Lower leg skin (tissue), 4 donors: ENCODE measurements at regions not wholly inside any gene's neighbourhood (a gene's known extent, or its start where the extent isn't known, plus 50 kb on each side); places are given as distances from the start of the nearest gene placed in this dataset.

Experiments
- DNase-seq, 2 donors: peaks; one replicate each; pipeline ENCODE4 v3.0.0-alpha.2; 2019; ENCODE audit warnings: low spot score in 2 of 2
- H3K4me3 ChIP-seq: fragments of 200-600 bp; sonication (generic); 2 replicates; pipeline ENCODE4 v1.5.1; 2017; ENCODE audit warnings: mild to moderate bottlenecking, low read depth; ENCODE audit not compliant: poor library complexity, severe bottlenecking
- CTCF ChIP-seq, 3 donors: fragments of 450-650 bp; IDR thresholded peaks; one replicate each; pipeline ENCODE4 v1.5.1; 2016; ENCODE audit warnings: antibody characterized with exemption in 3 of 3, mild to moderate bottlenecking in 3 of 3, moderate library complexity in 2 of 3
- POLR2A ChIP-seq, 2 donors: fragments of 450-650 bp; IDR thresholded peaks; one replicate each; pipeline ENCODE4 v1.6.1; 2016 to 2017; ENCODE audit warnings: antibody characterized with exemption in 2 of 2, mild to moderate bottlenecking in 1 of 2, moderate library complexity in 1 of 2
- WGBS, 2 donors: methylation state at CpG; one replicate each; pipeline ENCODE4 v1.1.5; 2018; 5-methylcytosine and 5-hydroxymethylcytosine counted together
- intact Hi-C: fragments of 100-400 bp; cut with DNase I; formaldehyde crosslinking; loops from one replicate; pipeline ENCODE4 v1.15.0; 2023; ENCODE audit warnings: low total_unique reads

- 11 to 21% methylated on average over 22 to 29 of the region's 30 CpGs for WGBS, 2 donors
- intact Hi-C loops = no loop called here
- peak; percentile 82 to 96 for DNase-seq
- no peak for TF ChIP-seq CTCF (IDR thresholded peaks at IDR 0.05)
- TF ChIP-seq POLR2A (IDR thresholded peaks at IDR 0.05) = no peak
- H3K4me3 ChIP-seq = peak overlapping the region; percentile 33
Measured at GRCh38 chr17:77320485-77321256, 179.9 kb downstream of the SEC14L1 start.

GRCh38 chr17:77321649-77322513, 181.1 kb downstream of the SEC14L1 start:
- intact Hi-C loops = no loop called here
- peak in 1 of 2 donors; percentile 90 for DNase-seq
- WGBS, 2 donors = 34 to 43% methylated on average over 28 to 35 of the region's 35 CpGs
- no peak overlapping the region for H3K4me3 ChIP-seq
- no peak for TF ChIP-seq POLR2A (IDR thresholded peaks at IDR 0.05)
- no peak for TF ChIP-seq CTCF (IDR thresholded peaks at IDR 0.05)

DNA sequence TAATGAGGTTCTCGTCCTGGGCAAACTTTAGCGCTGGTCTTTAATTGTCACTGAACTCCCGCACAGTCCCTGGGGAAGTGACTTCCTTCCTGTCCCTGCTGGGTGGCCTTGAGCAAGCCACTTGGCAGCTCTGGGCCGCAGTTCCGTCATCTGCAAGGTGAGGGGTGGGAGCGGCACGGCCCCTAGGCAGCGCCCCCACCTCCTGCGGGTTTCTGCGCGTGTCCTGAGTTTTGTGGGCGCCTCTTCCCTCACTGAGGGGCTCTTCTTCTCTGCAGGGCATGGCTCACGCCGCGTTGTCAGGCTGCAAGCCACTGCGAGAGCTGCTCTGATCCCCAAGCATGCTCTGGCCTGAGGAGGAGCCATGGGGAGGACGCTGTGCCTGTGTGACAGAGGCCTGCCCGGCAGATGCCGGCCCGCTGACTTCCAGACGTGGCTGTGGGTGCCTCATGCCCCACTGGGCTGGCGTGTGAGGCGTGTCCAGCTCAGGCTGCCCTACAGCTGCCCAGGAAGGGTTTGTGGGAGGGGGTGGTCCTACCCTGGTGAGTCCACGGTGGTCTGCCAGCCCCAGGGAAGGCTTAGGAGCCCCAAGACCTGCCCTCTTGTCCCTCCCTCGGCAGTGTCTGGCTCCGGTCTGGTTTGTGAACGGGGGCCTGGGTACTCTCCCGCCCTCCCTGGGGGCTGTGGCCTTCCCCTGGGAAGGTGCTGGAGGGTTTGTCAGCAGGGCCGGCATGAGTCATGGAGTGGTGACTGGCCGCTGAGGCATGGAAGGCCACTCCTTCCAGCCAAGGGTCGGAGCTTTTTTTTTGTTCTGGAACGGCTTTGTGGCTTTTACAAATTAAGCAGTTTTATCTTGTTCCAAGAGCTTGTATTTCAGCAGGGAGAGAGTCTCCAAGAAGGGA, 182.0 kb downstream of the SEC14L1 start:
- H3K4me3 ChIP-seq = no peak overlapping the region
- TF ChIP-seq POLR2A (IDR thresholded peaks at IDR 0.05) = no peak
- TF ChIP-seq CTCF (IDR thresholded peaks at IDR 0.05) = no peak
- DNase-seq = peak; percentile 81 to 96
- intact Hi-C loops = no loop called here
- 26 to 29% methylated on average over 25 to 32 of the region's 32 CpGs for WGBS, 2 donors

DNA sequence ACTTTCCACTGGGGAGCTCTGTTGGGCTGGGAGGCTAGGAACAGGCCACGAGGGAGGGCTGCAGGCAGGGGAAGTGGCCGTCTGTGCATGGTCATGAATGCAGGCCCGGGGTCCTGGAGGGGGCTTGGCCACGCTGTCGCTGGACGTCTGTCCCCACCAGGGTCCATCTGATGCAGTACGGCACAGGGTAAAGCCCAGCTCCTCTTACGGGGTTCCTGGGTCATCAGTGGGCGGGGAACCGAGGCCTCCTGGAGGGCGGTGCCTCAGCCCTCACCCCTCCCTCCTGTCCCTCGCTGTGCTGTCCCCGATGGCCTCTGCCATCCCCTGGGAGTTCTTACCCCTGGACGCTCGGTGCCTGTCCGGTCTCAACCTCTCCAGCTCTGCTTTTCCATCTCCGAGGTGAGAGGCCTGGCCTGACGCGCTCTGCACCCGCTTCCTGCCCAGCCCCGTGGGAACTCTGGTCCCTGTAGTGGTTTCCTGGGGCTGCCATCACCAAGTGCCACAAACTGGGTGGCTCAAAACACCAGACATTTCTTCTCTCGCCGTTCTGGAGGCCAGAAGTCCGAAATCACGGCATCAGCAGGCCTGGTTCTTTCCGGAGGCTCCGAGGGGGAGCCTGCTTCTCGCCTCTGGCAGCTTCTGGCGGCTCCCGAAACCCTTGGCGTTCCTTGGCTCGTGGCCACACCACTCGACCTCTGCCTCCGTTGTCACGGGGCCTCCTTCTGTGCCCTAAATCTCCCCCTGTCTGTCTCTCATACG, 182.8 kb downstream of the SEC14L1 start:
- intact Hi-C loops = no loop called here
- DNase-seq = peak; percentile 24 to 91
- no peak overlapping the region for H3K4me3 ChIP-seq
- 62 to 67% methylated on average over 35 of the region's 36 CpGs for WGBS, 2 donors
- TF ChIP-seq POLR2A (IDR thresholded peaks at IDR 0.05) (no peak), CTCF (IDR thresholded peaks at IDR 0.05) (no peak)

DNA sequence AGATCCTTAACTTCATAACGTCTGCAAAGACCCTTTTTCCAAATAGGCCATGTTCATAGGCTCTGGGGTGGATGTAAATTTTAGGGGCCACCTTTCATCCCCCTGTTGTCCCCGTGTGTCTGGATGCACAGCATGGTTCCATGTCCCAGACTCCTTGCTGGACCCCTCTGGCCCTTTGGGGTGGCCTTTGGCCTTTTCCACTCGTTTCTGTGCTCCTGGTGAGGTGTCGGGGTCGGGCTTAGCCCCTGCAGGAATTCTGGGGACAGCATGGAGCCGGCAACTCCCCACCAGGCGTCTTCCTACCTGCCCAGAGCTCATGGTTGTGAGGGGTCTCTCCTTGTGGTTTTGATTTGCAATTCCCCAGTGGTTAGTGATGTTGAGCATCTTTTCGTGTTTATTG, 183.5 kb downstream of the SEC14L1 start:
- intact Hi-C loops = no loop called here
- H3K4me3 ChIP-seq = no peak overlapping the region
- 89 to 93% methylated on average over 8 of the region's 8 CpGs for WGBS, 2 donors
- TF ChIP-seq CTCF (IDR thresholded peaks at IDR 0.05) = no peak
- no peak for TF ChIP-seq POLR2A (IDR thresholded peaks at IDR 0.05)
- peak; percentile 13 to 83 for DNase-seq
